ENCODE measurements at regions not wholly inside any gene's neighbourhood (a gene's known extent, or its start where the extent isn't known, plus 50 kb on each side); places are given as distances from the start of the nearest gene placed in this dataset.

- DNase-seq (ENCODE audit: low read depth), result no peak
Observed at GRCh38 chr16:73157861-73158260, 109.9 kb upstream of the ZFHX3 start.

GRCh38 chr16:73154063-73154870 lies 106.3 kb upstream of the ZFHX3 start:
- no peak for DNase-seq (ENCODE audit: low read depth)

- DNase-seq (ENCODE audit: low read depth), result no peak
Observed at GRCh38 chr16:73152386-73153125, 104.6 kb upstream of the ZFHX3 start.

GRCh38 chr16:73151941-73152340 lies 104.0 kb upstream of the ZFHX3 start:
- DNase-seq (ENCODE audit: low read depth), result no peak

GRCh38 chr16:73151225-73151624 lies 103.3 kb upstream of the ZFHX3 start:
- DNase-seq (ENCODE audit: low read depth), result no peak

GRCh38 chr16:73150786-73151185 lies 102.9 kb upstream of the ZFHX3 start:
- DNase-seq (ENCODE audit: low read depth), result no peak

- no peak for DNase-seq (ENCODE audit: low read depth)
Observed at GRCh38 chr16:73149334-73149733, 101.4 kb upstream of the ZFHX3 start.

GRCh38 chr16:73147958-73148357 lies 100.0 kb upstream of the ZFHX3 start:
- DNase-seq (ENCODE audit: low read depth), result no peak

GRCh38 chr16:73145166-73145880 lies 97.4 kb upstream of the ZFHX3 start:
- DNase-seq (ENCODE audit: low read depth), result no peak

- peak; percentile 8 for DNase-seq (ENCODE audit: low read depth)
Observed at GRCh38 chr16:73143576-73144422, 95.9 kb upstream of the ZFHX3 start.

- DNase-seq (ENCODE audit: low read depth), result no peak
Observed at GRCh38 chr16:73143002-73143401, 95.1 kb upstream of the ZFHX3 start.

- DNase-seq (ENCODE audit: low read depth), result no peak
Observed at GRCh38 chr16:73142053-73142854, 94.3 kb upstream of the ZFHX3 start.

- no peak for DNase-seq (ENCODE audit: low read depth)
Observed at GRCh38 chr16:73140929-73141328, 93.0 kb upstream of the ZFHX3 start.

GRCh38 chr16:73131156-73131862 lies 83.4 kb upstream of the ZFHX3 start:
- DNase-seq (ENCODE audit: low read depth), result no peak

GRCh38 chr16:73129455-73129854 lies 81.5 kb upstream of the ZFHX3 start:
- DNase-seq (ENCODE audit: low read depth), result no peak

- DNase-seq (ENCODE audit: low read depth), result no peak
Observed at GRCh38 chr16:73126525-73126853, 78.6 kb upstream of the ZFHX3 start.

- DNase-seq (ENCODE audit: low read depth), result peak; percentile 16
Observed at GRCh38 chr16:73125850-73126524, 78.1 kb upstream of the ZFHX3 start.

GRCh38 chr16:73124665-73125375 lies 76.9 kb upstream of the ZFHX3 start:
- DNase-seq (ENCODE audit: low read depth), result no peak

GRCh38 chr16:73124097-73124652 lies 76.2 kb upstream of the ZFHX3 start:
- peak; percentile 33 for DNase-seq (ENCODE audit: low read depth)

Data from Daoy (cell line).